Adipocyte (in vitro differentiated cells): ENCODE measurements at regions not wholly inside any gene's neighbourhood (a gene's known extent, or its start where the extent isn't known, plus 50 kb on each side); places are given as distances from the start of the nearest gene placed in this dataset.
A peak's percentile ranks its signal among the peaks of the same experiment; 100 is the strongest.

Experiments
- DNase-seq: peaks from one replicate; pipeline ENCODE4 v3.0.0-alpha.2; 2015; ENCODE audit warnings: low read depth
- H3K27me3 ChIP-seq: replicated peaks from 2 replicates; pipeline ENCODE4 v1.7.0; 2013; ENCODE audit warnings: mild to moderate bottlenecking, low read length, moderate library complexity; ENCODE audit not compliant: control insufficient read depth, insufficient read depth
- H3K36me3 ChIP-seq: 2 replicates; pipeline ENCODE4 v1.7.0; 2013; ENCODE audit warnings: low read length, mild to moderate bottlenecking, moderate library complexity; ENCODE audit not compliant: control insufficient read depth, insufficient read depth, severe bottlenecking
- H3K4me1 ChIP-seq: 2 replicates; pipeline ENCODE4 v1.7.0; 2013; ENCODE audit warnings: mild to moderate bottlenecking, low read length, moderate library complexity; ENCODE audit not compliant: control insufficient read depth, insufficient read depth
- H3K4me3 ChIP-seq: 2 replicates; pipeline ENCODE4 v1.7.0; 2013; ENCODE audit warnings: mild to moderate bottlenecking, low read length, moderate library complexity
- H3K9ac ChIP-seq: 2 replicates; pipeline ENCODE4 v1.7.0; 2013; ENCODE audit warnings: mild to moderate bottlenecking, low read length, moderate library complexity
- H3K9me3 ChIP-seq: 2 replicates; pipeline ENCODE4 v1.7.0; 2013; ENCODE audit warnings: mild to moderate bottlenecking, low read length, moderate library complexity; ENCODE audit not compliant: control insufficient read depth

- Histone ChIP-seq H3K36me3 (no peaks in the 10 kb centered on the region), H3K9me3 (peaks cover 4% of the 10 kb centered on the region), H3K27me3 (no peaks in the 10 kb centered on the region), H3K4me3 (no peak overlapping the region), H3K9ac (no peak overlapping the region), H3K4me1 (no peaks in the 10 kb centered on the region)
- no peak for DNase-seq
Observed at GRCh38 chr15:91678003-91678402, 175.5 kb upstream of the SLCO3A1 start.

- Histone ChIP-seq H3K27me3 (no peaks in the 10 kb centered on the region), H3K9ac (no peak overlapping the region), H3K36me3 (no peaks in the 10 kb centered on the region), H3K4me1 (no peaks in the 10 kb centered on the region), H3K9me3 (peaks cover 4% of the 10 kb centered on the region), H3K4me3 (no peak overlapping the region)
- DNase-seq, result no peak
Observed at GRCh38 chr15:91679447-91679846, 174.1 kb upstream of the SLCO3A1 start.

- no peaks in the 10 kb centered on the region for H3K4me1 ChIP-seq
- H3K9ac ChIP-seq, result no peak overlapping the region
- no peak for DNase-seq
- H3K27me3 ChIP-seq, result no peaks in the 10 kb centered on the region
- no peaks in the 10 kb centered on the region for H3K36me3 ChIP-seq
- no peak overlapping the region for H3K4me3 ChIP-seq
- no peaks in the 10 kb centered on the region for H3K9me3 ChIP-seq
Observed at GRCh38 chr15:91685436-91685835, 168.1 kb upstream of the SLCO3A1 start.

DNA sequence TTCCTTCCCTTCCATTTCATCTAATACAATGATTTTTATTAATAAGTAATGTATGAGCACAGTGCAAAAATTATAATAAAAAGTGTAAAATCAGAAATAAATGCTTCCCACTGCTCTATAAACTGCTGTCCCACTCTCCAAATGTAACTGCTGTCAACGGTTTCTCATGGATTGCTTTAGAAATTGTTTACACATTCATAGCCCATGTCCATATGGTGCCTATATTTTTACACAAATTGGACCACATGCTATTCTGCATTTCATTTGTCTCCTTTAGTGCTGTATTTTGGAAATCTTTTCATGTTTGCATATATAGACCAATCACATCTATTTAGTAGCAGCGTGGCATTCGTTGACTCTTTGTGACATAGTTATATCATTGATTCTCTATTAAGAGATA lies 164.7 kb upstream of the SLCO3A1 start:
- DNase-seq, result no peak
- Histone ChIP-seq H3K4me1 (peaks cover 5% of the 10 kb centered on the region), H3K27me3 (no peaks in the 10 kb centered on the region), H3K4me3 (no peak overlapping the region), H3K9ac (no peak overlapping the region), H3K9me3 (no peaks in the 10 kb centered on the region), H3K36me3 (no peaks in the 10 kb centered on the region)

DNA sequence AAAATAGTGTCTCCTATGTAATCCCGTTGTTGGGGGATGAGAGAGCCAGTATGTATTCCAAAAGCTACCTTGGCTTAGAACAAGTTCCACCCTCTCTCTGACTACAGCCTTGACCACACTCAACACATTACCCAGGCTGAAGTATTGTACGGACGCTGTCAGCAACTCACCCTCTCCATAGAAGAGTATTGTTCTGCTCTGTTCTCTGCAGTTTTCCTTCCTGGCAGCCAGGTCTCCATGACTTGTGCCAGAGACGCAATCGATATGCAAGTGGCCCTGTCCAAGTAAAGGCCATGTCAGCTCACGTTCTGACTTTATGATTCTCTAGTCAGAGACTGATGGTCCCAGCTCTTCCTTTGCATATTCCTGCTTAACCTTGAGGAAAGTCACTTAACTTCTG lies 164.1 kb upstream of the SLCO3A1 start:
- H3K4me3 ChIP-seq, result no peak overlapping the region
- DNase-seq, result no peak

GRCh38 chr15:91692596-91692995 lies 160.9 kb upstream of the SLCO3A1 start:
- no peak overlapping the region for H3K9ac ChIP-seq
- DNase-seq, result no peak
- no peaks in the 10 kb centered on the region for H3K36me3 ChIP-seq
- peaks cover 16% of the 10 kb centered on the region for H3K4me1 ChIP-seq
- no peaks in the 10 kb centered on the region for H3K9me3 ChIP-seq
- no peak overlapping the region for H3K4me3 ChIP-seq
- no peaks in the 10 kb centered on the region for H3K27me3 ChIP-seq

More for the DNA sequence above, 164.1 kb upstream of the SLCO3A1 start:
- no peak overlapping the region for H3K9ac ChIP-seq
- no peaks in the 10 kb centered on the region for H3K27me3 ChIP-seq
- peaks cover 11% of the 10 kb centered on the region for H3K4me1 ChIP-seq
- no peaks in the 10 kb centered on the region for H3K9me3 ChIP-seq
- no peaks in the 10 kb centered on the region for H3K36me3 ChIP-seq

DNA sequence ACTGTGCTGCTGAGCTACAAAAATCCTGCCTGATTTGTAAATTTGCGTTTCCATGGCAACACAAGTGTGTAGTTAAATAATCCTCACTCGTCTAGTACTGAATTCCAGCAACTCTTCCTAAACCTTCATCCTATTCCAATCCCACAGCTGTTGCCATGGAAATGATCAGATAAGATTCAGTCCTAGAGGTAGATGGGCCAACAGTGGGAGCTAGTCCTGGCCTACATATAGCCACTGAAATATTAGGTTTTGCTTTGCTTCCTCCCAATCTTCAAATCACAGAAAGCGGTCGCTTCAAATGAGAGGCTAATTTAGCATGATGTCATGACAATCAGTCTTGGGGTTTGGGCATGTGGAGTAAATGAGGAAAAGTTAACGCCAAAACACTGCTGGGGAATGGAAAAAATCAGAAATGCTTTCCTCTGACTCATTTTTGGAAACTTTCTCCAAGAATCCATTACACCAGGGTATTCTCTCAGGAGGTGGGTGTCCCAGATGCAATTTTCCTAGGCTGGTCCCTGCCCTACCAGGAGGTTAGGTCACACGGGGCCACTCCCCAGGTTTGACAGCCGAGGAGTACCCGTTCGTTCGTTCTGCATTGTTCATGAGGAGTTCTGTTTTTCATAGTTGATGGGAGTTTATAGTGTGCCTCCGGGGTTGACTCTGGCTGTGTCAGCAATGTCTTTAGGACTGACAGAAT lies 159.2 kb upstream of the SLCO3A1 start:
- Histone ChIP-seq H3K4me1 (peaks cover 16% of the 10 kb centered on the region), H3K9me3 (no peaks in the 10 kb centered on the region), H3K9ac (peak overlapping the region; percentile 82), H3K4me3 (peak overlapping the region; percentile 79), H3K27me3 (no peaks in the 10 kb centered on the region), H3K36me3 (no peaks in the 10 kb centered on the region)
- DNase-seq, result peak; percentile 45

DNA sequence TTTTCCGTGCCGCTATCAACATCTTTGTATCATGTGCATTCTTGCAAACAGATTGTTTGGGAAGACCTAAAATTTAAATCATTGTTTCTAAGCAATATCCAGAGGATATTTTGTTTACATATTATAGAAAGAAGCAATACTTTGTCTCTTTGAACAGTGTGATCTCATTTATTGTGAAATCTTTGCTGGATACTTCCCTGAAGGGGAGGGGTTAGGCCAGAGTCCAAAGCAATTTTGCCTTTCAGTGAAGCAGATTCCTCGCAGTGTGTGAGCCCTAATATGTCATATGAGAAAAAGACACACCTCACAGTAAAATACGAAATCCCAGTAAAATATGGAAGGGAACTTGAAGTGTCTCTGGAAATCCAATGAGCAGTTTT lies 158.7 kb upstream of the SLCO3A1 start:
- peak; percentile 67 for DNase-seq
- no peaks in the 10 kb centered on the region for H3K9me3 ChIP-seq
- H3K4me1 ChIP-seq, result peaks cover 16% of the 10 kb centered on the region
- H3K36me3 ChIP-seq, result no peaks in the 10 kb centered on the region
- H3K27me3 ChIP-seq, result no peaks in the 10 kb centered on the region
- H3K4me3 ChIP-seq, result peak overlapping the region; percentile 79
- peak overlapping the region; percentile 82 for H3K9ac ChIP-seq

GRCh38 chr15:91695799-91696198 lies 157.7 kb upstream of the SLCO3A1 start:
- Histone ChIP-seq H3K4me3 (no peak overlapping the region), H3K9me3 (no peaks in the 10 kb centered on the region), H3K36me3 (no peaks in the 10 kb centered on the region), H3K27me3 (no peaks in the 10 kb centered on the region), H3K4me1 (peaks cover 16% of the 10 kb centered on the region), H3K9ac (no peak overlapping the region)
- no peak for DNase-seq

DNA sequence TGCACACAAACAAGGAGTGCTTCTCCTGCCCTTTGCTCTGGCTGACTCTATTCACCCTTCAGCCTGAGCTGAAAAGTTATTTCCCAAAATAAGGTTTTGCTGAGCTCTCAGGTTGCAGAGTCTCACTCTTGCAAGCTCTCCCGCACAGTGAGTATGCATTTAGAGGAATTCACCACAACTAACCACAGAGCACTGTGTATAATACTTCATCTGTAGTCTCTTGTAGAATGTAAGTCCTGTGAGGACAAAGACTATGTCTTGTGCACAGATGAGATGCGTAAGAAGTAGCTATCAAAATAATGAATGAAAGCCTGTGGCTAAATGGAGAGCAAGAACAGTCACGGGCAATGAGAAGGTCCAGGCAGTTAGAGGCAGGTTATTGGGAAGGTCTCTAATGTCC lies 156.5 kb upstream of the SLCO3A1 start:
- no peaks in the 10 kb centered on the region for H3K27me3 ChIP-seq
- H3K9me3 ChIP-seq, result no peaks in the 10 kb centered on the region
- H3K4me3 ChIP-seq, result no peak overlapping the region
- no peak overlapping the region for H3K9ac ChIP-seq
- peaks cover 16% of the 10 kb centered on the region for H3K4me1 ChIP-seq
- no peaks in the 10 kb centered on the region for H3K36me3 ChIP-seq
- no peak for DNase-seq

GRCh38 chr15:91698241-91698640 lies 155.3 kb upstream of the SLCO3A1 start:
- H3K4me1 ChIP-seq, result peaks cover 16% of the 10 kb centered on the region
- DNase-seq, result no peak
- no peaks in the 10 kb centered on the region for H3K27me3 ChIP-seq
- no peaks in the 10 kb centered on the region for H3K36me3 ChIP-seq
- no peak overlapping the region for H3K4me3 ChIP-seq
- no peak overlapping the region for H3K9ac ChIP-seq
- H3K9me3 ChIP-seq, result no peaks in the 10 kb centered on the region

DNA sequence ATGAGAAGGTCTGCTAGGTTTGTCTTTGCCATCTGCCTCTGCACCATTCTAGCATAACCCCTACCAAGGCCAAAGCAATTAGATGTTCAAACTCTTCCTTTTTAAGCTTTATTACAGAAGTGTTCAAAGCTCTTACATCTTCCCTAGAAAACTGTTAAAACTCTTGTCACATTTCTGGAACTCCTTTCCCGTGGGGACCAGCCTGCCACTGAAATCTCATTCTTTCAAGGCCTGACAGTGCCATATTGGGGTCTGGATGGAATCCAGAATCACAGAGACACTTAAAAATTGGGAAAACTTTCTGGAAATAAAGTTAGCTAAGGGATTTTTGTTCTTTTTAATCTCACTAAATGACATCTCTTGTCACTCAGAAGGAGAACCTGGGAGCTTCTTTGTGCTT lies 153.8 kb upstream of the SLCO3A1 start:
- H3K4me3 ChIP-seq, result no peak overlapping the region
- H3K9me3 ChIP-seq, result no peaks in the 10 kb centered on the region
- no peak for DNase-seq
- no peaks in the 10 kb centered on the region for H3K27me3 ChIP-seq
- no peak overlapping the region for H3K9ac ChIP-seq
- peaks cover 2% of the 10 kb centered on the region for H3K4me1 ChIP-seq
- H3K36me3 ChIP-seq, result no peaks in the 10 kb centered on the region
